Skeletal muscle tissue (tissue), 3 donors: ENCODE measurements at regions not wholly inside any gene's neighbourhood (a gene's known extent, or its start where the extent isn't known, plus 50 kb on each side); places are given as distances from the start of the nearest gene placed in this dataset.

Source experiments
- H3K27ac ChIP-seq: one replicate; pipeline ENCODE4 v1.7.0; 2013; ENCODE audit warnings: mild to moderate bottlenecking, low read depth, low read length, inconsistent platforms
- H3K27me3 ChIP-seq, 3 donors: one replicate each; pipeline ENCODE4 v1.7.0; 2013; ENCODE audit warnings: low read length in 3 of 3; ENCODE audit not compliant: control insufficient read depth in 3 of 3, insufficient read depth in 3 of 3
- H3K36me3 ChIP-seq, 3 donors: one replicate each; pipeline ENCODE4 v1.7.0; 2013; ENCODE audit warnings: low read length in 3 of 3; ENCODE audit not compliant: control insufficient read depth in 3 of 3, insufficient read depth in 3 of 3
- H3K4me1 ChIP-seq, 3 donors: one replicate each; pipeline ENCODE4 v1.7.0; 2013; ENCODE audit warnings: low read length in 3 of 3, mild to moderate bottlenecking in 3 of 3; ENCODE audit not compliant: control insufficient read depth in 3 of 3, insufficient read depth in 3 of 3
- H3K4me3 ChIP-seq, 3 donors: one replicate each; pipeline ENCODE4 v1.7.0; 2013; ENCODE audit warnings: low read length in 3 of 3
- H3K9ac ChIP-seq, 3 donors: one replicate each; pipeline ENCODE4 v1.7.0; 2013; ENCODE audit warnings: low read length in 3 of 3, mild to moderate bottlenecking in 3 of 3, moderate library complexity in 2 of 3, low read depth in 1 of 3
- H3K9me3 ChIP-seq, 3 donors: one replicate each; pipeline ENCODE4 v1.7.0; 2013; ENCODE audit warnings: low read length in 3 of 3; ENCODE audit not compliant: control insufficient read depth in 3 of 3
- donor health status: Osteomylitis.

DNA sequence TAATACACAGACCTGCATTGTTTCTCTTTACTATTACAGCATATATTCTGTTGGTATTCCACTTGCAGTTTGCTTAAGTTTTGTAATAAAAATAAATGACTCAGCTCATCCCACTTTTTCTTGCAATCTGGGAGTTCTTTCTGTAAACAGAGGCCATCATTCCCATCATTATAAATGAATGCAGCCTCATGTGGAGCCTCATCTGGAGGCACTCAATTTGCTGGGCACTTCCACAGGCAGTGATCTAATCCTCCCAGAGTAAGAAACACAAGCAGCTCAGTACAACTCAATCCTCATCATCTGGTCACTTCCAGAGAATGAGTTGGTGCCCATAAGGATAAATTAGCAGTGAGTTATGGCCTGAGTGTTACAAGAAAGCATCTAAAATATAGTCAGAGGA is 2801.9 kb downstream of the PCDH9 start:
- Histone ChIP-seq H3K27ac (no peak overlapping the region), H3K36me3 (no peaks in the 10 kb centered on the region), H3K9ac (no peak overlapping the region), H3K27me3 (no peaks in the 10 kb centered on the region), H3K4me3 (no peak overlapping the region), H3K4me1 (no peaks in the 10 kb centered on the region), H3K9me3 (no peaks in the 10 kb centered on the region)

DNA sequence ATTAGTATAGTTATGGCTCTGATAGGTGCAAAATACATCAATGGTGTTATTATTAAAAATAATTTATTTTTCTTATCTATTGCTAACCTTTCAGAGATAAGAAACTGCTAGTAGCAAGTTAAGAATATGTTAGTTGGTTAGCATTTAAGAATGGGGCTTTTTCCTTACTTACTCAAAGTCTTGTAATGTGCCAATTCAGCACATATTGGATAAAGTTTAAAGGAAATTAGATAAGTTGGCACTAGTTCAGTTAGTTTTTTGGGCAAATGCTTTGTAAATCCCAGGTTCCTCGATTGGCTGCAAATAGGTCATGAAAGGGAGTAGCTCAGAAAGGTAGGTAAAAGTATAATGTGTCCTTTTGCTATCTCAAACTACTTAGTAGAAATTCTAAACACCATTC is 2806.7 kb downstream of the PCDH9 start:
- H3K9ac ChIP-seq, result no peak overlapping the region
- no peak overlapping the region for H3K4me3 ChIP-seq

DNA sequence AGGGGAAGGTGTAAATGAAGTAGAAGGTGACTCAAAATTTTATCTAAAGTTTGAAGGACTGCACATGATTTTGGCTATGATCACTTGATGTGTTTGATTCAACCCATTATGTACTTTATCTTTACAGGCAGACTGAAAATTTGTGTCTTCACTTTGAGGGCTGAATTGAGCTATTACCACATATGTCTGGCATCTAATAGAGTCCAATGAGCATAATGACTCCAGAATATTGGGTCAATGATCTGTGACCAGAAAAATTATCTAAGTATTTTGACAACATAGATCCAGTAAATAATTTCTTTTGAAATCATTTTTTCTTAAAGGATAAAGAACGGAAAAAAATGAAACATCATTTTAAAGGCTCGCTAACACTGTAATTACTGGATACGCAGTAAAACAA is 2810.0 kb downstream of the PCDH9 start:
- H3K4me1 ChIP-seq, result no peaks in the 10 kb centered on the region
- H3K27ac ChIP-seq, result no peak overlapping the region
- no peak overlapping the region for H3K9ac ChIP-seq
- no peaks in the 10 kb centered on the region for H3K36me3 ChIP-seq
- H3K9me3 ChIP-seq, result no peaks in the 10 kb centered on the region
- no peaks in the 10 kb centered on the region for H3K27me3 ChIP-seq
- no peak overlapping the region for H3K4me3 ChIP-seq

More for the DNA sequence above, 2806.7 kb downstream of the PCDH9 start:
- no peaks in the 10 kb centered on the region for H3K4me1 ChIP-seq
- H3K9me3 ChIP-seq, result no peaks in the 10 kb centered on the region
- no peak overlapping the region for H3K27ac ChIP-seq
- H3K27me3 ChIP-seq, result no peaks in the 10 kb centered on the region
- no peaks in the 10 kb centered on the region for H3K36me3 ChIP-seq

GRCh38 chr13:64417581-64417980 is 2812.6 kb downstream of the PCDH9 start:
- no peaks in the 10 kb centered on the region for H3K4me1 ChIP-seq
- H3K9ac ChIP-seq, result no peak overlapping the region
- H3K9me3 ChIP-seq, result no peaks in the 10 kb centered on the region
- no peak overlapping the region for H3K4me3 ChIP-seq
- H3K27ac ChIP-seq, result no peak overlapping the region
- no peaks in the 10 kb centered on the region for H3K36me3 ChIP-seq
- no peaks in the 10 kb centered on the region for H3K27me3 ChIP-seq

- no peaks in the 10 kb centered on the region for H3K36me3 ChIP-seq
- H3K4me3 ChIP-seq, result no peak overlapping the region
- no peak overlapping the region for H3K27ac ChIP-seq
- no peaks in the 10 kb centered on the region for H3K27me3 ChIP-seq
- no peaks in the 10 kb centered on the region for H3K4me1 ChIP-seq
- no peaks in the 10 kb centered on the region for H3K9me3 ChIP-seq
- H3K9ac ChIP-seq, result no peak overlapping the region
Measured at GRCh38 chr13:64414381-64414780, 2815.8 kb downstream of the PCDH9 start.

DNA sequence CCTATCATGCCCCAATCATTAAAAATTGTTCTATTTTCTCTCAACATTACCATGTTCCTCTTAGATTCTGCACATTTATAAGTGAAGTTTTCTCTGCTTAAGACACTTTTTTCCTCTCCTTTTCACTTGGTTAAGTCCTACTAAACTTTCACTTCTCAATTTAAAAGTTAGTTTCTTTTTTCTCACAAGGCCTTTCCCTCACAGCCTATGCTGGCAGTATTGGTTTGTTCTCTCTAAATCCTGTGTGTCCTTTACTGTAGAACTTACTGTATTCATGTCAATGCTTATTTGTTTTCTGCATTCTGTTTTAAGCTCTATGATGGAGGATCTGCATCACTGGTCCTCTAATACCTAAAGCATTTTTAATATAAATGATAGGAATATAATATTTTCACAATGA is 2816.6 kb downstream of the PCDH9 start:
- H3K9me3 ChIP-seq, result no peaks in the 10 kb centered on the region
- no peaks in the 10 kb centered on the region for H3K36me3 ChIP-seq
- H3K4me3 ChIP-seq, result no peak overlapping the region
- H3K27me3 ChIP-seq, result no peaks in the 10 kb centered on the region
- no peak overlapping the region for H3K9ac ChIP-seq
- no peaks in the 10 kb centered on the region for H3K4me1 ChIP-seq
- H3K27ac ChIP-seq, result no peak overlapping the region

DNA sequence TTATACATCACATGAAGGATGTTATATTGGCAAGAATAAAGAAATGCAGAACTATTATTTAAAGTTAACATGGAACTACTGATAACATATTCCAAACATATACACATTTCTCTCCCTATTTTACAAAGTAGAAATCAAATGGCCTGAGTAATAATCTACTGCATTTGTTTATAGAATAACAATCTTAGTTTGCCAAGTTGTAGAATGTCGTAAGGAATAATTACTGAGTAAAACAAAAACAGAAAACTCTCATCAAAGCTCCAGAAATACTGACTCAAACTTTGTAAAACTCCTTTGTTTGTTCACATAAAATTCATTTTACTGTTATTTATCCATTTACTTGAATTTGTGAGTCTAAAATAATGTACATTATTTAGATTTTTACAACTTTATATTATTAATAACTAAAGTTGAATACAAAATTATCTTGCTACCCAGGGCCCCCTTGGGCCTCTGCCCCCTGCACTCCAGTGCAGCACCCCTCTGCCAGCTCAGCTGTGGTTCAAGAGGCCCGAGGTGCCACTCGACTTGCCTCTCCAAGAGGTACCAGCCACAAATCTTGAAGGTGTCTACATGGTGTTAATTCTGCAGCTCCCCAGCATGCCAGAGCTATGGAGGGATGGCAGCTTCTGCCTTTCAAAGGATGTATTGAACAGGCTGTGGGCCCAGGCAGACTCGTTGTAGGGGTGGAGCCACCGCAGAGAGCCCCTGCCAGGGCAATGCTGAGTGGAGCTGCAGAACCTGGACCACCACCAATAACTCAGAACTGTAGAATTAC is 2819.7 kb downstream of the PCDH9 start:
- no peaks in the 10 kb centered on the region for H3K4me1 ChIP-seq
- H3K36me3 ChIP-seq, result no peaks in the 10 kb centered on the region
- no peaks in the 10 kb centered on the region for H3K9me3 ChIP-seq
- H3K27me3 ChIP-seq, result no peaks in the 10 kb centered on the region
- no peak overlapping the region for H3K4me3 ChIP-seq
- no peak overlapping the region for H3K9ac ChIP-seq
- no peak overlapping the region for H3K27ac ChIP-seq

DNA sequence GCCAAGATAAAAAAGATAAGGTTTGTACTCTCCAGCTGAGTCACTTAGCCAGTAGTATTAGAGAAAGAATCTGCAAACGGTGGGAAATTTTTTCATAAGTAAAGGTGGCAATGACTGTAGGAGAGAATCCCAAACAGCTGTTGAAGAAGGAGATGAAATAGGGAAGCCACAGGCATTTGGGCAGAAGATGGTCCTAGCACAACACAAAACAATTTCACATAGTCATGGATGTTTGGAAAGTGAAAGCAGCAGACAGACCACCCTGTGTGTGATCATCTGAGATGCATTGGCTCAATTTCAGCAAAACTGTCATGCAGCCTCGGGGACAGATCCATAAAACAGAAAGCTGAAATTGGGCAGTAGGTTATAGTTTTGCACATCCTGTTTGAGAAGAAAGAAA is 2832.4 kb downstream of the PCDH9 start:
- H3K27me3 ChIP-seq, result no peaks in the 10 kb centered on the region
- no peak overlapping the region for H3K4me3 ChIP-seq
- no peaks in the 10 kb centered on the region for H3K9me3 ChIP-seq
- H3K36me3 ChIP-seq, result no peaks in the 10 kb centered on the region
- H3K9ac ChIP-seq, result no peak overlapping the region
- no peak overlapping the region for H3K27ac ChIP-seq
- H3K4me1 ChIP-seq, result no peaks in the 10 kb centered on the region

DNA sequence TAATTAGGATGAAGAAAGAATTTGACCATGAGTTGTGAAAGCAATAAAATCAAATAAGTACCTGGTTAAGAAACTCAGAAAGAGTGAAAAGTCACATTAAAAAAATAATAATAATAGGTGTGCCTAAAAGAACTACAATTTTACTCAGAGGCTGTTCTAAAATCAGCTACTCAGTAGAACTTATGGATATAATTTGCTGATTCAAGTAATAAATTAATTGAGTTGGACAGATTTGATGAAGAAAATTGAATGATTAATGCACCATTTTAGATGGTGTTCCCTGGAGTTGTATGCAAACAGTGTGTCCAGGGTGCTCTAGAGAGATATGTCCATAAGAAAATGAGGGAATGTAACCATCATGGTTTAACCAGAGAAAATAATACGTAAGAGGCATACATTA is 2852.5 kb downstream of the PCDH9 start:
- Histone ChIP-seq H3K4me1 (no peaks in the 10 kb centered on the region), H3K9me3 (no peaks in the 10 kb centered on the region), H3K27ac (no peak overlapping the region), H3K9ac (no peak overlapping the region), H3K27me3 (no peaks in the 10 kb centered on the region), H3K4me3 (no peak overlapping the region), H3K36me3 (no peaks in the 10 kb centered on the region)

DNA sequence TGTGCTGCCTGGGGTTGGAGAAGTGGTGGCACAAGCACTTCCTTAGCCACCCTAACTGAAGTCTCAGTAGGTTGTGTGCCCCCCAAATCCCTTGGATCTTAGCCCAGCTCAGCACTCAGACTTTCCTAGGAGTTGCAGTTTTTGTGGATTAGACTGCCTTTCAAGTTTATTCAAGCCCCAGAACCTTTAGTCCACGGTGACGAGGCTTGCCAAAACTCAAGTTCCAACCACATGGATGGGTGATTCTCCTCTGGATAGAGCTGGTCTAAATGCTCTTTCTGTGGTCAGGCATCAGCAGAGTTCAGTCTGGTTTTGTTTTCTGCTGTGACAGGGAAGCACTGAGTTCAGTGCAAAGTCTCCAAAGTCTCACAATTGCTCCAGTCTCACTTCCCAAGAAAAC is 2858.7 kb downstream of the PCDH9 start:
- H3K9me3 ChIP-seq, result no peaks in the 10 kb centered on the region
- H3K4me1 ChIP-seq, result no peaks in the 10 kb centered on the region
- H3K27me3 ChIP-seq, result no peaks in the 10 kb centered on the region
- no peak overlapping the region for H3K27ac ChIP-seq
- H3K4me3 ChIP-seq, result no peak overlapping the region
- no peaks in the 10 kb centered on the region for H3K36me3 ChIP-seq
- H3K9ac ChIP-seq, result no peak overlapping the region
